Tibial nerve (tissue), 4 donors: ENCODE measurements at regions not wholly inside any gene's neighbourhood (a gene's known extent, or its start where the extent isn't known, plus 50 kb on each side); places are given as distances from the start of the nearest gene placed in this dataset.

Experiments
- CTCF ChIP-seq, 5 experiments: fragments of 200-600 bp in 3 of 5; fragments of 450-650 bp in 2 of 5; sonication (generic) in 3 of 5; IDR thresholded peaks; one replicate each; pipeline ENCODE4 v1.5.1; 2016 to 2019; ENCODE audit warnings: antibody characterized with exemption in 5 of 5, mild to moderate bottlenecking in 3 of 5, moderate library complexity in 2 of 5
- EP300 ChIP-seq, 2 donors: sonication (generic); formaldehyde crosslinking; IDR thresholded peaks; one replicate each; pipeline ENCODE4 v1.6.1; 2017; ENCODE audit warnings: antibody characterized with exemption in 2 of 2, mild to moderate bottlenecking in 1 of 2
- POLR2A ChIP-seq, 2 donors: fragments of 450-650 bp; IDR thresholded peaks; one replicate each; pipeline ENCODE4 v1.6.1; 2017; ENCODE audit warnings: antibody characterized with exemption in 2 of 2, mild to moderate bottlenecking in 2 of 2, moderate library complexity in 2 of 2

DNA sequence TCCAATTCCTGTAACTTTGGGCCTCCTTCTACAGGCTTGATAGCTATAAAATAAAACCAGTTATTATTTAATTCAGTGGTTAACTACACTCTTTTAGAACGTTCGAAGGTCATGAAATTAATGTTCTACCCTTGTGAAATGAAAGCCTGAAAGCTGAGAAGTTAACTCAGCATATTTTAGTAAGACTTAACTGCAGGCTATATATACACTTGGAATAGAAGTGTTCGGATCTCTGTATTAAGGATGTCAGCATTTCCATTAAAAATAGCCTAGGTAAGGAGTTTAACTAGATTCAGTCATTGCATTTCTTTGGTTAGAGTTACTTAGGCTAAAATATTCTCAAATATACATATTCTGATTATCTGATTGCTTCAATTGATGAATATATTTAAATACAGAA, 229.2 kb downstream of the MRPS30 start:
- no peak for TF ChIP-seq CTCF (IDR thresholded peaks at IDR 0.05)
- no peak for TF ChIP-seq POLR2A (IDR thresholded peaks at IDR 0.05)
- TF ChIP-seq EP300 (IDR thresholded peaks at IDR 0.05) = no peak
